ENCODE measurements at regions not wholly inside any gene's neighbourhood (a gene's known extent, or its start where the extent isn't known, plus 50 kb on each side); places are given as distances from the start of the nearest gene placed in this dataset.

DNA sequence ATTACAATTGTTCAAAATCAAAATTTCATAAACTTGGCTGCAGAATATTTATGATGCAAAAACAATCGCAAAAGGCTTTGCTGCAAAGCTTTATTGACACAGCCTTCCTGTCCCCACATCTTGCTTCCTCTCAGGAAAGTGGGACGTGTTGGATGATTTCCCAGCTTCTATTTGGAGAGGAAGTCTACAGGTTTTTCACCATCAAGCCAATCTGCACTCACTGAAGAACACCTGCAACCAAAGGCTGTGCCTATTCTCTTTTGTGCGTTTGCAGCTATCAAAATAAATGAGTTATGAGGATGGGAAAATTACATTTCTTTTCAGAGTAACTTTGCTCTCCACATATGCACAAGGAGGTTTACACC lies 214.4 kb downstream of the PLK2 start:
- H3K27me3 ChIP-seq = no peaks in the 10 kb centered on the region
- TF ChIP-seq, protein P1, sequence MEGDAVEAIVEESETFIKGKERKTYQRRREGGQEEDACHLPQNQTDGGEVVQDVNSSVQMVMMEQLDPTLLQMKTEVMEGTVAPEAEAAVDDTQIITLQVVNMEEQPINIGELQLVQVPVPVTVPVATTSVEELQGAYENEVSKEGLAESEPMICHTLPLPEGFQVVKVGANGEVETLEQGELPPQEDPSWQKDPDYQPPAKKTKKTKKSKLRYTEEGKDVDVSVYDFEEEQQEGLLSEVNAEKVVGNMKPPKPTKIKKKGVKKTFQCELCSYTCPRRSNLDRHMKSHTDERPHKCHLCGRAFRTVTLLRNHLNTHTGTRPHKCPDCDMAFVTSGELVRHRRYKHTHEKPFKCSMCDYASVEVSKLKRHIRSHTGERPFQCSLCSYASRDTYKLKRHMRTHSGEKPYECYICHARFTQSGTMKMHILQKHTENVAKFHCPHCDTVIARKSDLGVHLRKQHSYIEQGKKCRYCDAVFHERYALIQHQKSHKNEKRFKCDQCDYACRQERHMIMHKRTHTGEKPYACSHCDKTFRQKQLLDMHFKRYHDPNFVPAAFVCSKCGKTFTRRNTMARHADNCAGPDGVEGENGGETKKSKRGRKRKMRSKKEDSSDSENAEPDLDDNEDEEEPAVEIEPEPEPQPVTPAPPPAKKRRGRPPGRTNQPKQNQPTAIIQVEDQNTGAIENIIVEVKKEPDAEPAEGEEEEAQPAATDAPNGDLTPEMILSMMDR (IDR thresholded peaks at IDR 0.05) = no peak
- TF ChIP-seq EP300 (IDR thresholded peaks at IDR 0.05) (no peak), POLR2AphosphoS5 (IDR thresholded peaks at IDR 0.05) (no peak), POLR2A (IDR thresholded peaks at IDR 0.05) (no peak)
- H3K4me1 ChIP-seq = no peaks in the 10 kb centered on the region
- no peak for ATAC-seq
- no peak overlapping the region for H3K27ac ChIP-seq
- no peaks in the 10 kb centered on the region for H3K9me3 ChIP-seq
- no peak overlapping the region for H3K4me3 ChIP-seq
- 56 to 57% methylated on average over 3 of the region's 3 CpGs for WGBS, 2 donors (ENCODE audit: low coverage in 1 of 2)
- H3K36me3 ChIP-seq = no peaks in the 10 kb centered on the region

DNA sequence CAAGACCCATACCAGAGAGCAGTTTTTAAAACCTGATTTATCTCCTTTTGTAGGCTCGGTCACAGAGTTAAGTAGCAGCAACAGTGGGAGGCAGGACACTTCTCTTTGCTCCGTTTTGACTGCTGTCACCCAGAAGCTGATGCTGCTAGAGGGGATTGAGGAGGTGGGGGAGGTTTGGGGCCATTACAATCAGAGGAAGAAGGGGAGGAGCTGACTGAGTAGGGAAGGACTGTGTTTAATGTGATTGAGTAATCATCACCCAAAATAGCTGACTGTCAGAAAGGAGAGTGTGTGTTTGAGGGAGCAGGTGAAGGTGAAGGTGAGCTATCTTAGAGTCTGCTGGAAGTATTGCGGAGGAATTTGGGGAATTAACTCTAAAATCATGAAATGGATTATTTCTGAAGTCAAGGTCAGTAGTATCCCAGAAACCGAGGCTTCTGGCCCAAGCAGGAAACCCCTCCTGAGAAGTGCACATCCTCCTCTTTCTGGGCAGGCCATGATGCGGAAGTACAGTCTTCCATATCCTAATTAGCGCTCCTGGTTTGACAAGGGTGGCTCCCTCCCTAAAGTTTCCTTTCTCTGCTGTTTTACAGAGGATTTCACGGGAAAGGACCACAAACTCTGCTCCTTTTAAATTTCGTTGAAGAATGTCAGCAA lies 214.9 kb downstream of the PLK2 start:
- peak overlapping the region in 3 of 4 donors; percentile 9 to 56 (median 49) for H3K27ac ChIP-seq
- 62 to 69% methylated on average over 6 to 8 of the region's 8 CpGs for WGBS, 2 donors (ENCODE audit: low coverage in 1 of 2)
- no peaks in the 10 kb centered on the region for H3K9me3 ChIP-seq
- peak; percentile 48 for ATAC-seq
- no peaks in the 10 kb centered on the region for H3K27me3 ChIP-seq
- H3K36me3 ChIP-seq = no peaks in the 10 kb centered on the region
- H3K4me3 ChIP-seq = no peak overlapping the region
- no peak for TF ChIP-seq POLR2AphosphoS5 (IDR thresholded peaks at IDR 0.05)
- TF ChIP-seq, protein P1 (IDR thresholded peaks at IDR 0.05) = no peak
- no peak for TF ChIP-seq POLR2A (IDR thresholded peaks at IDR 0.05)
- no peak for TF ChIP-seq EP300 (IDR thresholded peaks at IDR 0.05)
- no peaks in the 10 kb centered on the region for H3K4me1 ChIP-seq

DNA sequence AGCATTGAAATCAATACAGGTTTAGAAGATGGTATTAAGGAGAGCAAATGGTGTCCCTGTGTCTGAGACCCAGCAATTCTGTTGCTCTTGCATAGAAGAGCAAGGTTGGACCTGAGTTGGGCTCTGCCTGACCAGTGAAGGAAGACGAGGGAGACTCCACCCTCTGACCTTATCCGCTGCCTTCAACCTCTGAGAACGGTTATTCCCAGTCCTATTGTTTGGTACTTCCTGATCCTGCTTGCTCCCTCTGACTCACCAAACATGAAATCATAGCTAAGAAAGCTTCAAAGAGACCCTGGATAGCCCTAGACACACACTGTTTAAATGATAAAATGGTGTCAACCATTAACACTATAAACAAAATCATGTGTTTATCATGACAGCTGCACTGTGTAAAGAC lies 218.5 kb downstream of the PLK2 start:
- Histone ChIP-seq H3K4me3 (no peak overlapping the region), H3K27me3 (no peaks in the 10 kb centered on the region), H3K27ac (peak overlapping the region in 1 of 4 donors; percentile 56), H3K4me1 (no peaks in the 10 kb centered on the region), H3K36me3 (no peaks in the 10 kb centered on the region), H3K9me3 (no peaks in the 10 kb centered on the region)
- no peak for ATAC-seq
- WGBS, 2 donors (ENCODE audit: low coverage in 1 of 2) = 48 to 64% methylated on average over 2 to 3 of the region's 3 CpGs
- no peak for TF ChIP-seq EP300 (IDR thresholded peaks at IDR 0.05)
- no peak for TF ChIP-seq POLR2AphosphoS5 (IDR thresholded peaks at IDR 0.05)
- TF ChIP-seq POLR2A (IDR thresholded peaks at IDR 0.05) = no peak
- TF ChIP-seq, protein P1 (IDR thresholded peaks at IDR 0.05) = no peak

DNA sequence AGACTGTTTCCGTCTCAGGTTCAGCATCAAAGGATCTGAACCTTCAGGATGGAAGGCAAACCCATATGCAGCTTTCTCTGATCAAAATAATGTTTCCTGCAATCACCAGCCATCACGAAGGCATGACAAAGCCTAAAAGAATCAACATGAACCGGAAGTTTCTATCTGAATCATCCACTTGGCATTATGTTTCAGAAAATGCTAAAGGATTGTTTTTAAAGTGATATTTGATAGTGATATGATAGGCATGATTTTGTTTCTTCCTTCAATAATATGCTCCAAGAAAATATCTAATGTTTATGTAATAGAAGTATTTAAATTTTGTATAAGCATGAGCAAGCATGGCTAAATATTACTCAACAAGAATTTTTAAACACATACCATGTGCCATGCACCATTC lies 219.6 kb downstream of the PLK2 start:
- Histone ChIP-seq H3K27ac (no peak overlapping the region), H3K4me3 (no peak overlapping the region), H3K36me3 (no peaks in the 10 kb centered on the region), H3K9me3 (no peaks in the 10 kb centered on the region), H3K27me3 (no peaks in the 10 kb centered on the region), H3K4me1 (no peaks in the 10 kb centered on the region)
- 62 to 68% methylated on average over 2 to 3 of the region's 3 CpGs for WGBS, 2 donors (ENCODE audit: low coverage in 1 of 2)
- TF ChIP-seq, protein P1 (IDR thresholded peaks at IDR 0.05) = no peak
- TF ChIP-seq POLR2A (IDR thresholded peaks at IDR 0.05) (no peak), POLR2AphosphoS5 (IDR thresholded peaks at IDR 0.05) (no peak), EP300 (IDR thresholded peaks at IDR 0.05) (no peak)
- no peak for ATAC-seq

DNA sequence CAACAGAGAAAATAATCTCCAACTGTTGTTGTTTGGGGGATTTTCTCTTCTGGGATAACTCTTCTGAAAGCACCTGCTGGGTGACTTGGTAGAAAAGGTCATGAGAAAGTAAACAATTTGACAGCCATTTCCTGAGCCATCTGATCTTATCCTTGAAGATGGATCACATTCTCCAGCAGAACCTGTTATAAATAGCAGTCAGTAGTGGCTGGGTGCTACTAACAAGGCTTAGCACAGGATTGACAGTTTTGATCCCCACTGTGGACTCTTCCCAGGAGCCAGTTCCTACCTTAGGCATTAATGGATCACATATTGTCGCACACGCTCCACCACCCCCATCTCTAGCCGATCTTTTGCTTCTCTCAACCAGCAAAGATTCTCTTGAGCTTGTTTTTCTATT lies 220.2 kb downstream of the PLK2 start:
- WGBS, 2 donors (ENCODE audit: low coverage in 1 of 2) = 38 to 54% methylated on average over 3 of the region's 3 CpGs
- ATAC-seq = no peak
- no peak for TF ChIP-seq POLR2AphosphoS5 (IDR thresholded peaks at IDR 0.05)
- TF ChIP-seq, protein P1 (IDR thresholded peaks at IDR 0.05) = no peak
- TF ChIP-seq POLR2A (IDR thresholded peaks at IDR 0.05) = no peak
- TF ChIP-seq EP300 (IDR thresholded peaks at IDR 0.05) = no peak
- no peaks in the 10 kb centered on the region for H3K27me3 ChIP-seq
- H3K4me3 ChIP-seq = no peak overlapping the region
- no peaks in the 10 kb centered on the region for H3K36me3 ChIP-seq
- H3K9me3 ChIP-seq = no peaks in the 10 kb centered on the region
- H3K4me1 ChIP-seq = no peaks in the 10 kb centered on the region
- no peak overlapping the region for H3K27ac ChIP-seq
